ENCODE measurements at regions not wholly inside any gene's neighbourhood (a gene's known extent, or its start where the extent isn't known, plus 50 kb on each side); places are given as distances from the start of the nearest gene placed in this dataset.

DNA sequence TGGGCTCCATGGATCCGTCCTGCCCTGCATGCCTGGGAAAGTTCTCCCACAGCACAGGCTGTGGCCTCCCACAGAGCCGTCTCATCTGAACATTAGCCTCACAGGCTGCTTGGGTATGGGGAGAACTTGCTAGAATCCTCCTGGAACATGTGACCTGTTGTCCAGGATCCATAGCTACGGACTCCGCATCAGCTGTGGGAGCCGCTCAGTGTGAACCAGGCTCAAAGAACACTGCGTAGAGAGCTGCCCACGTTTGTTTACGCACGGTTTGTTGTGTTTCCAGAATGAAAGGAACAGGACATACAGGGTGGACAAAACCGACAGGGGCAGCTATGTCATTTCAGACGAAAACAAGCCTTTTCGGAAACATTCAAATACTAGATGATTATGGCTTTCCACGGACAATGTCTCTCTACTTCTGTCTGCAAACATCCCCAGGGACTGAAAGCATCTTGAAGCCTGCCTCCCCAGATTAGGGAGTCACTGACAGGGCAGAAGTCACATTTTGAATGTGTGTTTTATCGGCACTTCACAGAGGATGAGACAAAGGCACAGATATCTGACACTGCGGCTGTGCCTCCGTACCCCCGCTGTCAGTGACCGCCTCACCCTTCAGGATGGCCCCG lies 390.3 kb downstream of the GADD45G start:
- WGBS, 4 donors: 74 to 95% (median 83%) methylated on average over 14 to 19 of the region's 19 CpGs
- Histone ChIP-seq H3K27me3 (no peaks in the 10 kb centered on the region), H3K4me1 (replicated peaks in 1 of 2) (peaks cover 43 to 63% of the 10 kb centered on the region in 2 donors), H3K4me3 (no peak overlapping the region), H3K27ac (peak overlapping the region in 4 of 5 donors; percentile 73 to 86 (median 76)), H3K36me3 (replicated peaks in 1 of 2) (no peaks in the 10 kb centered on the region), H3K9me3 (replicated peaks in 1 of 3) (no peaks in the 10 kb centered on the region)
- TF ChIP-seq, protein P1, sequence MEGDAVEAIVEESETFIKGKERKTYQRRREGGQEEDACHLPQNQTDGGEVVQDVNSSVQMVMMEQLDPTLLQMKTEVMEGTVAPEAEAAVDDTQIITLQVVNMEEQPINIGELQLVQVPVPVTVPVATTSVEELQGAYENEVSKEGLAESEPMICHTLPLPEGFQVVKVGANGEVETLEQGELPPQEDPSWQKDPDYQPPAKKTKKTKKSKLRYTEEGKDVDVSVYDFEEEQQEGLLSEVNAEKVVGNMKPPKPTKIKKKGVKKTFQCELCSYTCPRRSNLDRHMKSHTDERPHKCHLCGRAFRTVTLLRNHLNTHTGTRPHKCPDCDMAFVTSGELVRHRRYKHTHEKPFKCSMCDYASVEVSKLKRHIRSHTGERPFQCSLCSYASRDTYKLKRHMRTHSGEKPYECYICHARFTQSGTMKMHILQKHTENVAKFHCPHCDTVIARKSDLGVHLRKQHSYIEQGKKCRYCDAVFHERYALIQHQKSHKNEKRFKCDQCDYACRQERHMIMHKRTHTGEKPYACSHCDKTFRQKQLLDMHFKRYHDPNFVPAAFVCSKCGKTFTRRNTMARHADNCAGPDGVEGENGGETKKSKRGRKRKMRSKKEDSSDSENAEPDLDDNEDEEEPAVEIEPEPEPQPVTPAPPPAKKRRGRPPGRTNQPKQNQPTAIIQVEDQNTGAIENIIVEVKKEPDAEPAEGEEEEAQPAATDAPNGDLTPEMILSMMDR (IDR thresholded peaks at IDR 0.05): no peak
- no peak for TF ChIP-seq POLR2A (IDR thresholded peaks at IDR 0.05)
- intact Hi-C loops (cut with DNase I): loop anchor here (10.0 kb wide), 2 partner anchors 100 to 390 kb away; partner anchors contain the start of gene GADD45G (in 1 of the 2)
- DNase-seq: peak in 1 of 7 donors; percentile 63

DNA sequence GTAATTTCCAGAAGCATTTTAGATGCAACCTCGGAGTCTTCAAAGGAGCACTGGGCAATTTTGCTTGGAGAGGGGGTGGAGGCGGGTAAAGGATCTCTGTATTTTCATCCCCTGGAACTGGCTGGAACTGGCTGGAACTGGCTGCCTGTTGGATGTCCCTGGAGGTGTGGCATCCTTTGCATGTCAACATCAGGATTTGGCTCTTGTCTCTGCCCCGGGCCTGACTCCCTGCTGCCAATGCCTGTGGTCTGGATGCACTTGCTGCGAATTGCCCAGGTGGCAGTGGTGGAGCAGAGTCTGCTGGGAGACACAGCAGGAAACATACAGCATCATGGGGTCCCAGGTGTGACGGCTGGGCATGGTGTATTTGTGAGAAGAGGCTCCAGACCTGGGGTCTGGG lies 391.3 kb downstream of the GADD45G start:
- Histone ChIP-seq H3K4me1 (replicated peaks in 1 of 2) (peaks cover 53 to 63% of the 10 kb centered on the region in 2 donors), H3K9me3 (replicated peaks in 1 of 3) (no peaks in the 10 kb centered on the region), H3K36me3 (replicated peaks in 1 of 2) (no peaks in the 10 kb centered on the region), H3K27me3 (no peaks in the 10 kb centered on the region), H3K4me3 (no peak overlapping the region), H3K27ac (peak overlapping the region in 3 of 5 donors; percentile 24 to 86 (median 40))
- 89 to 97% (median 94%) methylated on average over 4 to 5 of the region's 5 CpGs for WGBS, 4 donors
- intact Hi-C loops (cut with DNase I): loop anchor here (10.0 kb wide), 2 partner anchors 99 to 391 kb away; partner anchors contain the start of gene GADD45G (in 1 of the 2)
- DNase-seq: no peak
- TF ChIP-seq POLR2A (IDR thresholded peaks at IDR 0.05): no peak
- TF ChIP-seq, protein P1 (IDR thresholded peaks at IDR 0.05): no peak

DNA sequence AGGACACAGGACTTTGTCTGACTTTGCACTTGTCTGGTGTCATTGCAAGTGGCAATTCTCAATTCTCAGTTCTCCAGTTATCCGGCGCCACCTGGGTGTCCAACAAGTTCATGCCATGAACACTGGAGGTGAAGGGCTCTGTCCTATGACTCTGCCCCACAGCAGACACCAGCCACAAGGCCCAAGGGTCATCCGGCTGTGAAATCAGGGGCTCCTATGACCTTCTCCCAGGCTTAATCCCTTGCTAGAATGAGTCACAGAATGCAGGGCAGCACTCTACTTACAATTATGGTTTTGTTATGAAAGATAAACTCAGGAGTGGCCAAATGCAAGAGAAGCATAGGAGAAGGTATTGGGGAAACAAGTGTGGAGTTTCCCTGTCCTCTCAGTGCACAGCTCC lies 392.0 kb downstream of the GADD45G start:
- H3K27me3 ChIP-seq: no peaks in the 10 kb centered on the region
- H3K4me3 ChIP-seq: no peak overlapping the region
- intact Hi-C loops (cut with DNase I): loop anchor here (10.0 kb wide), 2 partner anchors 98 to 392 kb away; partner anchors contain the start of gene GADD45G (in 1 of the 2)
- DNase-seq: peak in 5 of 7 donors; percentile 39 to 48 (median 47)
- no peaks in the 10 kb centered on the region for H3K9me3 ChIP-seq (replicated peaks in 1 of 3)
- 75 to 84% (median 77%) methylated on average over 3 of the region's 3 CpGs for WGBS, 4 donors
- no peaks in the 10 kb centered on the region for H3K36me3 ChIP-seq (replicated peaks in 1 of 2)
- peaks cover 55 to 63% of the 10 kb centered on the region in 2 donors for H3K4me1 ChIP-seq (replicated peaks in 1 of 2)
- peak overlapping the region in 3 of 5 donors; percentile 24 to 66 (median 40) for H3K27ac ChIP-seq
- TF ChIP-seq POLR2A (IDR thresholded peaks at IDR 0.05): no peak
- TF ChIP-seq, protein P1 (IDR thresholded peaks at IDR 0.05): no peak

DNA sequence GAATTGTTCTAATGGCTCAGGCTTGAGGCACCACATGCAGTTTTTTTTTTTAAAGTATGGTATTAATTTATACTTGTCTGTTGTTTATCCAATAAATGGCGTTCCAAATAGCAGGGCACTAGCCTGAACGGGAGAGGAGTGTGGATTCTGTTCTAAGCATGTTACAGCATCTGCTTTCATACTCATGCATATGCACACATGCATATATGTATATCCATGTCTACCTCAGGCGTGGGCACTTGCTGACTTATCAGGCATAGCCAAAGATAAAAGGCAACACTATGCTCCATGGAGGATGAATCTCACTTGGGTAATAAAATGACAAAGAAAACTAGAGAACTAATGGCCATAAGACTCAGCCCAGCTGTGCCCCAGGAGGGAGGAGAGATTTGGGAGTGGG lies 393.8 kb downstream of the GADD45G start:
- Histone ChIP-seq H3K4me3 (no peak overlapping the region), H3K27ac (peak overlapping the region; percentile 87 to 95 (median 93)), H3K9me3 (replicated peaks in 1 of 3) (no peaks in the 10 kb centered on the region), H3K36me3 (replicated peaks in 1 of 2) (no peaks in the 10 kb centered on the region), H3K27me3 (no peaks in the 10 kb centered on the region), H3K4me1 (replicated peaks in 1 of 2) (peaks cover 55 to 63% of the 10 kb centered on the region in 2 donors)
- TF ChIP-seq, protein P1 (IDR thresholded peaks at IDR 0.05): no peak
- no peak for TF ChIP-seq POLR2A (IDR thresholded peaks at IDR 0.05)
- intact Hi-C loops (cut with DNase I): loop anchor here (10.0 kb wide), 2 partner anchors 96 to 394 kb away; partner anchors contain the start of gene GADD45G (in 1 of the 2)
- no peak for DNase-seq
- WGBS, 4 donors: 95 to 98% (median 95%) methylated on average over 3 of the region's 3 CpGs
